EH (cell line): ENCODE measurements at regions not wholly inside any gene's neighbourhood (a gene's known extent, or its start where the extent isn't known, plus 50 kb on each side); places are given as distances from the start of the nearest gene placed in this dataset.
"Not testable (repeated sequence)": the region's sequence is repeated elsewhere in the genome, so short reads cannot be mapped to it uniquely, and the experiment has no call there.

ENCODE experiments used
- DNase-seq: peaks from one replicate; pipeline ENCODE4 v3.0.0-alpha.2; 2015; ENCODE audit warnings: low read depth

- DNase-seq: no peak
These were observed 633.4 kb upstream of the KCNMB2 start for GRCh38 chr3:177902876-177903275.

- peak; percentile 77 for DNase-seq
These were observed 631.6 kb upstream of the KCNMB2 start for GRCh38 chr3:177904621-177905020.

- DNase-seq: peak; percentile 90
These were observed 630.8 kb upstream of the KCNMB2 start for GRCh38 chr3:177905173-177906125.

GRCh38 chr3:177906126-177906511 lies 630.1 kb upstream of the KCNMB2 start:
- DNase-seq: peak; percentile 94

GRCh38 chr3:177906578-177907229 lies 629.5 kb upstream of the KCNMB2 start:
- DNase-seq: peak; percentile 61

GRCh38 chr3:177909530-177909929 lies 626.7 kb upstream of the KCNMB2 start:
- not testable (repeated sequence) for DNase-seq

GRCh38 chr3:177914224-177914623 lies 622.0 kb upstream of the KCNMB2 start:
- no peak for DNase-seq

- no peak for DNase-seq
These were observed 619.8 kb upstream of the KCNMB2 start for GRCh38 chr3:177916461-177916860.

- no peak for DNase-seq
These were observed 618.9 kb upstream of the KCNMB2 start for GRCh38 chr3:177917234-177917861.

- DNase-seq: peak; percentile 21
These were observed 615.1 kb upstream of the KCNMB2 start for GRCh38 chr3:177921153-177921552.

GRCh38 chr3:177924261-177924660 lies 612.0 kb upstream of the KCNMB2 start:
- DNase-seq: no peak

- peak; percentile 41 for DNase-seq
These were observed 607.9 kb upstream of the KCNMB2 start for GRCh38 chr3:177928172-177928873.

GRCh38 chr3:177929310-177929709 lies 606.9 kb upstream of the KCNMB2 start:
- peak; percentile 63 for DNase-seq

- no peak for DNase-seq
These were observed 605.5 kb upstream of the KCNMB2 start for GRCh38 chr3:177930771-177931170.

GRCh38 chr3:177931346-177931745 lies 604.9 kb upstream of the KCNMB2 start:
- DNase-seq: no peak

GRCh38 chr3:177932346-177932745 lies 603.9 kb upstream of the KCNMB2 start:
- no peak for DNase-seq

- peak; percentile 60 for DNase-seq
These were observed 603.2 kb upstream of the KCNMB2 start for GRCh38 chr3:177932750-177933660.

GRCh38 chr3:177934001-177934891 lies 602.0 kb upstream of the KCNMB2 start:
- DNase-seq: peak; percentile 92

- DNase-seq: no peak
These were observed 601.2 kb upstream of the KCNMB2 start for GRCh38 chr3:177935047-177935446.

- no peak for DNase-seq
These were observed 599.5 kb upstream of the KCNMB2 start for GRCh38 chr3:177936721-177937120.
